Progenitor cell of endocrine pancreas (in vitro differentiated cells): ENCODE measurements at regions not wholly inside any gene's neighbourhood (a gene's known extent, or its start where the extent isn't known, plus 50 kb on each side); places are given as distances from the start of the nearest gene placed in this dataset.

Source experiments
- DNase-seq: peaks from one replicate; pipeline ENCODE4 v3.0.0; 2021; ENCODE audit warnings: low spot score; ENCODE audit not compliant: unreplicated experiment
- H3K27ac Mint-ChIP-seq: 2 replicates; pipeline ENCODE4 v1.8.0; 2021; ENCODE audit warnings: mild to moderate bottlenecking, moderate library complexity, mixed read lengths
- H3K27me3 Mint-ChIP-seq: 2 replicates; pipeline ENCODE4 v1.8.0; 2021; ENCODE audit warnings: mixed read lengths
- H3K36me3 Mint-ChIP-seq: 2 replicates; pipeline ENCODE4 v1.8.0; 2022; ENCODE audit warnings: mixed read lengths; ENCODE audit not compliant: insufficient read depth
- H3K4me1 Mint-ChIP-seq: 2 replicates; pipeline ENCODE4 v1.8.0; 2021; ENCODE audit warnings: low read depth, mixed read lengths
- H3K4me3 Mint-ChIP-seq: 2 replicates; pipeline ENCODE4 v1.8.0; 2021; ENCODE audit warnings: low read depth, mild to moderate bottlenecking, moderate library complexity, mixed read lengths
- H3K9me3 Mint-ChIP-seq: 2 replicates; pipeline ENCODE4 v1.8.0; 2021; ENCODE audit warnings: low read depth, mixed read lengths
- TF ChIP-seq, protein P1 (sequence below): fragments of 200-600 bp; sonication (generic); IDR thresholded peaks from one replicate; pipeline ENCODE4 v1.5.0; 2021; ENCODE audit warnings: antibody characterized with exemption, mild to moderate bottlenecking; ENCODE audit not compliant: unreplicated experiment

DNA sequence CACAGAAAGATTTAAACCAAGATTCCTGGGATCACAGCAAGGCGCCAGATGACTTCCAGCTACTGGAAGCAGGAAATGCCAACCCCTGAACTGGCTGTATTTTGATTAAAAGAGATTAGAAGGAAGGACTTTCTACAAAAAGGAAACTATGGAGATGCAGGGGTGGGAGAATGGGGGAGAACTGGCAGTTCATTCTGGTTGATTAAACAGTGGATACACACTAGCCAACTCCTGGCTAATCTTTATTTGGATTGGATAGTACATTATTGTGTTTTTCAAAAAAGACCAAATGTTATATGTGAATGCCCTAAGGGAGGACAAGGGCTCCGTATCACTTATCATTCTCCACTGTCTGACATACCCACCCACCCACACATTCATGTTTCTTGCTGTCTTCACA is 93.2 kb downstream of the CDO1 start:
- Mint-ChIP-seq H3K9me3 (peaks cover 5% of the 10 kb centered on the region), H3K27ac (no peak overlapping the region), H3K4me3 (no peak overlapping the region), H3K27me3 (no peaks in the 10 kb centered on the region), H3K36me3 (no peaks in the 10 kb centered on the region), H3K4me1 (peaks cover 4% of the 10 kb centered on the region)
- no peak for DNase-seq
- TF ChIP-seq, protein P1, sequence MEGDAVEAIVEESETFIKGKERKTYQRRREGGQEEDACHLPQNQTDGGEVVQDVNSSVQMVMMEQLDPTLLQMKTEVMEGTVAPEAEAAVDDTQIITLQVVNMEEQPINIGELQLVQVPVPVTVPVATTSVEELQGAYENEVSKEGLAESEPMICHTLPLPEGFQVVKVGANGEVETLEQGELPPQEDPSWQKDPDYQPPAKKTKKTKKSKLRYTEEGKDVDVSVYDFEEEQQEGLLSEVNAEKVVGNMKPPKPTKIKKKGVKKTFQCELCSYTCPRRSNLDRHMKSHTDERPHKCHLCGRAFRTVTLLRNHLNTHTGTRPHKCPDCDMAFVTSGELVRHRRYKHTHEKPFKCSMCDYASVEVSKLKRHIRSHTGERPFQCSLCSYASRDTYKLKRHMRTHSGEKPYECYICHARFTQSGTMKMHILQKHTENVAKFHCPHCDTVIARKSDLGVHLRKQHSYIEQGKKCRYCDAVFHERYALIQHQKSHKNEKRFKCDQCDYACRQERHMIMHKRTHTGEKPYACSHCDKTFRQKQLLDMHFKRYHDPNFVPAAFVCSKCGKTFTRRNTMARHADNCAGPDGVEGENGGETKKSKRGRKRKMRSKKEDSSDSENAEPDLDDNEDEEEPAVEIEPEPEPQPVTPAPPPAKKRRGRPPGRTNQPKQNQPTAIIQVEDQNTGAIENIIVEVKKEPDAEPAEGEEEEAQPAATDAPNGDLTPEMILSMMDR: no peak

DNA sequence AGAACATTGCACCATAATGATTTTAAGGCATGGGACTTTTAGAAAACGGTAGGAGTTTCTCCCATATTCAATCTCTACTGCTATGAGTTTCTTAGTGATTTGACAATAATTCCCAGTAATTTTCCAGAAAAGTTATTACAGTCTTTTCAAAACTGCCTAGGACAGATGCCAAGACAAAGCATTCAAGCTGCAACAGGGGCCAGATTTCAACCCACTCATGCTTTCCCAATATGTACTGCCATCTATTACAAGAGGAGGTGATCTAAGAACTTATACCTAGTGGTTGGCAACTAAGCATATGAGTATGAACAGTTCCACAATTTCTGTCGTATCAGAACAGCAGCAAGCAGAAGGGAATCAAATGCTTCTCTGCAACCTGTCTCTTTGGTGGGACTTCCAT is 95.1 kb upstream of the TMED7 start:
- TF ChIP-seq, protein P1: no peak
- Mint-ChIP-seq H3K36me3 (no peaks in the 10 kb centered on the region), H3K4me3 (no peak overlapping the region), H3K27me3 (no peaks in the 10 kb centered on the region), H3K27ac (no peak overlapping the region), H3K4me1 (peaks cover 4% of the 10 kb centered on the region), H3K9me3 (peaks cover 5% of the 10 kb centered on the region)
- DNase-seq: no peak

DNA sequence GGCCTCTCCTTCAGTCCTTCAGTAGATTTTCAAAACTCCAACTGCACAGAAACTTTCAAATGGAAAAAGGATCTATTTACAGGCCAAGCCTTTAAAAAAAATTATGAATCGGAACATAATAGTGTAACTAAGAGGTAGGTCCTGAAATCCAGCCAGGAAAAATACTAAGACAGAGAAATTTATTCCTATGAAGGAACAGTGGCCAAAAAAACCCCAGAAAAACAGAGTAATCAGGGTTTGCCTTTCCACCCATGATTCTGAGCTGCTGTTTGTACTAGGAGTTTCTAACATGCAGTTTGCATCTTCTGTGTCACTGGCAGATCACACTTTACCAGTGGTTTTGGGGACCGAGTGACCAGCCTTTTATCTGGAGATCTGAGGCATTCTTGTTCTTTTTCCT is 93.1 kb upstream of the TMED7 start:
- TF ChIP-seq, protein P1: no peak
- H3K36me3 Mint-ChIP-seq: no peaks in the 10 kb centered on the region
- H3K4me3 Mint-ChIP-seq: no peak overlapping the region
- no peaks in the 10 kb centered on the region for H3K27me3 Mint-ChIP-seq
- no peak for DNase-seq
- no peak overlapping the region for H3K27ac Mint-ChIP-seq
- H3K4me1 Mint-ChIP-seq: peaks cover 4% of the 10 kb centered on the region
- H3K9me3 Mint-ChIP-seq: peaks cover 3% of the 10 kb centered on the region

DNA sequence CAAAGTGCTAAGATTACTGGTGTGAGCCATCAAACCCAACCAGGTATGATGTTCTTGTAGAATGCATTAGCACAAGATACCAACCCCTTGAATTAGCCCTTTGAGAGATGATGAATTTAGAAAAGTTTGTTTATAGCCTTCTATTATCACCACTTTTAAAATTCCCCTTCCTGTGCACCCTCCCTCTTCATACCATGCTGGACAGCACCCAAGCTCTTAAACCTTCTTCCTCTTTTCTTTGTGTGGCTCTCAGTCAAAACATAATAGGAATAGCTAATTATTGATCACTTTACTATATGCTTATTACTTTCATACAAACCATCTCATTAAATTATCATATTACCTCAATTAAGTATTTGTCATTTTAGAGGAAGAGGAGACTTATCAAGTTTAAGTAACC is 87.6 kb upstream of the TMED7 start:
- Mint-ChIP-seq H3K36me3 (no peaks in the 10 kb centered on the region), H3K4me3 (no peak overlapping the region), H3K4me1 (no peaks in the 10 kb centered on the region), H3K27ac (no peak overlapping the region), H3K9me3 (peaks cover 5% of the 10 kb centered on the region), H3K27me3 (no peaks in the 10 kb centered on the region)
- DNase-seq: no peak
- TF ChIP-seq, protein P1: no peak

DNA sequence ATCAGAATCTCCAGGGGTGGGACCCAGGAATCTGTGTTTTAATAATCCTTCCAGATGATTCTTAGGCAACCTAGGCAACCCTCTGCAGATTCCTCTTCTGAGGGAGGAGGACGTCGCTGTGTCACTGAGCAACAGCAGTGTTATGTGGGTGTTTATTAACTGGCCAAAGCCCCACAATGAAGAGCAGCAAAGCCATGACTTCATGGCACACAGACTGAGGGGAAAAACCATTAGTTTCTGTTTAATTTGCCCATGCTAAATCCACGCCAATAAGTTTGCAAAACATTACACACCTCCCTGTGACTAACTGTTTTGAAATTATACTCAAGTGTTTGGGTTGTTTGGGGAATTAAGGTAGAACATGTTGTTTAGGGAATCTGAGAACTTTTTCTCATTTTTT is 83.7 kb upstream of the TMED7 start:
- H3K4me3 Mint-ChIP-seq: no peak overlapping the region
- no peak for DNase-seq
- no peaks in the 10 kb centered on the region for H3K27me3 Mint-ChIP-seq
- TF ChIP-seq, protein P1: no peak
- H3K4me1 Mint-ChIP-seq: no peaks in the 10 kb centered on the region
- no peaks in the 10 kb centered on the region for H3K36me3 Mint-ChIP-seq
- H3K27ac Mint-ChIP-seq: no peak overlapping the region
- peaks cover 5% of the 10 kb centered on the region for H3K9me3 Mint-ChIP-seq
